ENCODE measurements at regions not wholly inside any gene's neighbourhood (a gene's known extent, or its start where the extent isn't known, plus 50 kb on each side); places are given as distances from the start of the nearest gene placed in this dataset.

DNA sequence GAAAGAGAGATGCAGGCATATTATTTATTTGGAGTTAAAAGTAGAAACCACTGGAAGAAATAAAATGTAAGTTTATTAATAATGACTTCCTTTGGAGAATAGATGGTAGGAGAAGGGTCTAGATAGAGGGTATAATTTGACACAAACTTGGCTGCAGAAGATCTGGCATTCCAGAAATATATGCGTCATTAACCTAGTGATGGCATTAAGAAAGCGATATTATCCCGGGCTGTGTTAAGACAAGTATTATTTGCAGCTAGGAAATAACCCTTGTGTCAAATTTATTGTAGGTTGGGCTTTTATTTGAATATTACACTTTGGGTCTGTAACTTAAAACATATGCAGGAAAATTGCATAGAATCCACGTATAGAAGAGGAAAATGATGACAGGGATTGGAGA is 389.5 kb downstream of the MTX2 start (continued):
- TF ChIP-seq MEF2D (CRISPR knock-in tag; IDR thresholded peaks at IDR 0.05) (no peak), ZFYVE20 (CRISPR knock-in tag; IDR thresholded peaks at IDR 0.05; ENCODE audit: borderline replicate concordance, low read depth) (no peak), CREM (IDR thresholded peaks at IDR 0.05) (no peak), CREM (CRISPR knock-in tag; IDR thresholded peaks at IDR 0.05) (no peak), KDM5A (IDR thresholded peaks at IDR 0.05; ENCODE audit: borderline replicate concordance, low read length) (no peak), HMG20A (CRISPR knock-in tag; IDR thresholded peaks at IDR 0.05; ENCODE audit: borderline replicate concordance) (no peak)
- TF ChIP-seq, protein P1, sequence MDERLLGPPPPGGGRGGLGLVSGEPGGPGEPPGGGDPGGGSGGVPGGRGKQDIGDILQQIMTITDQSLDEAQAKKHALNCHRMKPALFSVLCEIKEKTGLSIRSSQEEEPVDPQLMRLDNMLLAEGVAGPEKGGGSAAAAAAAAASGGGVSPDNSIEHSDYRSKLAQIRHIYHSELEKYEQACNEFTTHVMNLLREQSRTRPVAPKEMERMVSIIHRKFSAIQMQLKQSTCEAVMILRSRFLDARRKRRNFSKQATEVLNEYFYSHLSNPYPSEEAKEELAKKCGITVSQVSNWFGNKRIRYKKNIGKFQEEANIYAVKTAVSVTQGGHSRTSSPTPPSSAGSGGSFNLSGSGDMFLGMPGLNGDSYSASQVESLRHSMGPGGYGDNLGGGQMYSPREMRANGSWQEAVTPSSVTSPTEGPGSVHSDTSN (CRISPR knock-in tag; IDR thresholded peaks at IDR 0.05): no peak
- TF ChIP-seq, protein P2, sequence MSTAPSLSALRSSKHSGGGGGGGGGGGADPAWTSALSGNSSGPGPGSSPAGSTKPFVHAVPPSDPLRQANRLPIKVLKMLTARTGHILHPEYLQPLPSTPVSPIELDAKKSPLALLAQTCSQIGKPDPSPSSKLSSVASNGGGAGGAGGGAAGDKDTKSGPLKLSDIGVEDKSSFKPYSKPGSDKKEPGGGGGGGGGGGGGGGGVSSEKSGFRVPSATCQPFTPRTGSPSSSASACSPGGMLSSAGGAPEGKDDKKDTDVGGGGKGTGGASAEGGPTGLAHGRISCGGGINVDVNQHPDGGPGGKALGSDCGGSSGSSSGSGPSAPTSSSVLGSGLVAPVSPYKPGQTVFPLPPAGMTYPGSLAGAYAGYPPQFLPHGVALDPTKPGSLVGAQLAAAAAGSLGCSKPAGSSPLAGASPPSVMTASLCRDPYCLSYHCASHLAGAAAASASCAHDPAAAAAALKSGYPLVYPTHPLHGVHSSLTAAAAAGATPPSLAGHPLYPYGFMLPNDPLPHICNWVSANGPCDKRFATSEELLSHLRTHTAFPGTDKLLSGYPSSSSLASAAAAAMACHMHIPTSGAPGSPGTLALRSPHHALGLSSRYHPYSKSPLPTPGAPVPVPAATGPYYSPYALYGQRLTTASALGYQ (CRISPR knock-in tag; IDR thresholded peaks at IDR 0.05): no peak

DNA sequence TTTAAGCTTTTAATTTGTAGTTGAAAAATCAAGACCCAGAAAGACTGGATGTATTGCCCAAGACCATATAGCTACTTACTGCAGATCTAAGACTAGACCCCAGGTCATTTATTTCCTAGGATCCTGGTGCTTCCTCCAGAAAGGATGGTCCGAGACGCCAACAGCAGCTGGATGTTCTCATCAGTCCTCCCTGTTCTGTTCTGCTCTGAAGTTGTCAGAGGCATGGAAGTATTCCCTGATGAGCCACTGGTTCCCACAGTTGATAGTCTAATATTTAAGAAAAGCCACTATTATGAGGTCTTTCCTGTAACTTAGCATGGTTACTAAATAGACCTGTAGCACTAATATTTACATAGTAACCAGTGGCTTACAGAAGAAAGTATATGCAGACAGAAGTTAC is 393.5 kb downstream of the MTX2 start:
- intact Hi-C loops (cut with micrococcal nuclease; ENCODE audit: unreplicated experiment) (no loop called here), in situ Hi-C loops (cut with HindIII; ENCODE audit: extremely low pct_ligation_motif_present, low pct_unique_long_range_greater_than_20kb) (loop anchor here (25.0 kb wide), 1 partner anchor 975 kb away; no protein-coding TSS in a partner anchor)
- H3K4me1 ChIP-seq (ENCODE audit: insufficient read depth, low read length): no peaks in the 10 kb centered on the region
- H2AFZ ChIP-seq (ENCODE audit: low read length): no peak overlapping the region
- ChIA-PET POLR2A (no interaction called here), CTCF (ENCODE audit: low intra/inter-chr PET ratio, low total read pairs) (no interaction called here)
- H3K4me2 ChIP-seq (ENCODE audit: low read depth, low read length): no peak overlapping the region
- no peaks in the 10 kb centered on the region for H3K36me3 ChIP-seq (replicated peaks in 1 of 2; ENCODE audit: control insufficient read depth in 1 of 2, insufficient read depth in 2 of 2, low read length in 2 of 2)
- no peak overlapping the region for H3K27ac ChIP-seq (ENCODE audit: extremely low read length, insufficient read depth, low read length)
- H3K27me3 ChIP-seq (ENCODE audit: control insufficient read depth in 1 of 2, insufficient read depth in 2 of 2, low read length in 2 of 2): peaks cover 0 to 23% of the 10 kb centered on the region in 2 experiments; a peak in 1 of 5 replicates
- DNase-seq (ENCODE audit: low spot score) (no peak), FAIRE-seq (no peak), ATAC-seq (no peak)
- no peaks in the 10 kb centered on the region for H3K9me3 ChIP-seq (ENCODE audit: low read length)
- H3K4me3 ChIP-seq (replicated peaks in 1 of 3; ENCODE audit: insufficient read depth in 1 of 3, low read depth in 2 of 3, low read length in 3 of 3): no peak overlapping the region
- no peaks in the 10 kb centered on the region for H4K20me1 ChIP-seq (ENCODE audit: insufficient read depth, low read length)
- H3K79me2 ChIP-seq (ENCODE audit: insufficient read depth, low read length): no peaks in the 10 kb centered on the region
- no TSS peak for BruUV-seq (replicated peaks)
- no peak overlapping the region for H3K9ac ChIP-seq (ENCODE audit: insufficient read depth, low read depth, low read length)
- WGBS (ENCODE audit: low lambda C conversion rate): 39% methylated on average over 2 of the region's 2 CpGs
- no peak for TF ChIP-seq ZSCAN30 (CRISPR knock-in tag; IDR thresholded peaks at IDR 0.05)
- TF ChIP-seq ZNF350 (CRISPR knock-in tag; IDR thresholded peaks at IDR 0.05; ENCODE audit: borderline replicate concordance, low read depth): no peak
- TF ChIP-seq TARDBP (CRISPR knock-in tag; IDR thresholded peaks at IDR 0.05): no peak
- TF ChIP-seq, protein P3, sequence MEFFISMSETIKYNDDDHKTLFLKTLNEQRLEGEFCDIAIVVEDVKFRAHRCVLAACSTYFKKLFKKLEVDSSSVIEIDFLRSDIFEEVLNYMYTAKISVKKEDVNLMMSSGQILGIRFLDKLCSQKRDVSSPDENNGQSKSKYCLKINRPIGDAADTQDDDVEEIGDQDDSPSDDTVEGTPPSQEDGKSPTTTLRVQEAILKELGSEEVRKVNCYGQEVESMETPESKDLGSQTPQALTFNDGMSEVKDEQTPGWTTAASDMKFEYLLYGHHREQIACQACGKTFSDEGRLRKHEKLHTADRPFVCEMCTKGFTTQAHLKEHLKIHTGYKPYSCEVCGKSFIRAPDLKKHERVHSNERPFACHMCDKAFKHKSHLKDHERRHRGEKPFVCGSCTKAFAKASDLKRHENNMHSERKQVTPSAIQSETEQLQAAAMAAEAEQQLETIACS (CRISPR knock-in tag; IDR thresholded peaks at IDR 0.05): no peak
- TF ChIP-seq, protein P4, sequence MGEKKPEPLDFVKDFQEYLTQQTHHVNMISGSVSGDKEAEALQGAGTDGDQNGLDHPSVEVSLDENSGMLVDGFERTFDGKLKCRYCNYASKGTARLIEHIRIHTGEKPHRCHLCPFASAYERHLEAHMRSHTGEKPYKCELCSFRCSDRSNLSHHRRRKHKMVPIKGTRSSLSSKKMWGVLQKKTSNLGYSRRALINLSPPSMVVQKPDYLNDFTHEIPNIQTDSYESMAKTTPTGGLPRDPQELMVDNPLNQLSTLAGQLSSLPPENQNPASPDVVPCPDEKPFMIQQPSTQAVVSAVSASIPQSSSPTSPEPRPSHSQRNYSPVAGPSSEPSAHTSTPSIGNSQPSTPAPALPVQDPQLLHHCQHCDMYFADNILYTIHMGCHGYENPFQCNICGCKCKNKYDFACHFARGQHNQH (CRISPR knock-in tag; IDR thresholded peaks at IDR 0.05): no peak

Data from HepG2 (cell line).